ENCODE measurements at regions not wholly inside any gene's neighbourhood (a gene's known extent, or its start where the extent isn't known, plus 50 kb on each side); places are given as distances from the start of the nearest gene placed in this dataset.

- DNase-seq (ENCODE audit: low spot score): no peak
- no peak for TF ChIP-seq CTCF (IDR thresholded peaks at IDR 0.05; ENCODE audit: extremely low read depth, insufficient read depth, missing control alignments)
- in situ Hi-C loops (cut with MboI; ENCODE audit: low pct_unique_long_range_greater_than_20kb, low sequenced_read_pairs, unreplicated experiment): no loop called here
These were observed 416.6 kb downstream of the FGF13 start for GRCh38 chrX:138294951-138295350.

DNA sequence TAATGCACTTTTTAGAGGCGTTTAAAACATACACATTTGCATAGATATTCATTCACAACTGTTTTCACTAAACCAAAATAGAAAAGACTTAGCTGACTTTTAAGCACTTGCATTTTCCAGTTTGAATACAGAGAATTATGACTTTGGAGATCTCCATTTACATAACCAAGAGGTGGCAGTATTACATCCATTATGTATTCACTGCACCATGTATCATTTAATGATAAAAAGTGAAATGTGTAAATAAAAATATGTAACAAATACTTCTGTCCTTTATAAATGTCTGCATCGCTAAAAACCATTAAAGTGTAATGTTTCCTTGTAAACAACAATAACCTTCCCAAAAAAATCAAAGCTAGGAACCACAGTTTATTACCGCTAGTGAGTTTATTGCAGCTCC is 413.2 kb downstream of the FGF13 start:
- in situ Hi-C loops (cut with MboI; ENCODE audit: low pct_unique_long_range_greater_than_20kb, low sequenced_read_pairs, unreplicated experiment): no loop called here
- TF ChIP-seq CTCF (IDR thresholded peaks at IDR 0.05; ENCODE audit: extremely low read depth, insufficient read depth, missing control alignments): no peak
- no peak for DNase-seq (ENCODE audit: low spot score)

GRCh38 chrX:138345801-138346200 is 365.7 kb downstream of the FGF13 start:
- no peak for TF ChIP-seq CTCF (IDR thresholded peaks at IDR 0.05; ENCODE audit: extremely low read depth, insufficient read depth, missing control alignments)
- in situ Hi-C loops (cut with MboI; ENCODE audit: low pct_unique_long_range_greater_than_20kb, low sequenced_read_pairs, unreplicated experiment): no loop called here

GRCh38 chrX:138349351-138349750 is 362.2 kb downstream of the FGF13 start:
- no peak for TF ChIP-seq CTCF (IDR thresholded peaks at IDR 0.05; ENCODE audit: extremely low read depth, insufficient read depth, missing control alignments)
- no peak for DNase-seq (ENCODE audit: low spot score)
- in situ Hi-C loops (cut with MboI; ENCODE audit: low pct_unique_long_range_greater_than_20kb, low sequenced_read_pairs, unreplicated experiment): no loop called here

More at GRCh38 chrX:138345801-138346200, 365.7 kb downstream of the FGF13 start:
- no peak for DNase-seq (ENCODE audit: low spot score)

DNA sequence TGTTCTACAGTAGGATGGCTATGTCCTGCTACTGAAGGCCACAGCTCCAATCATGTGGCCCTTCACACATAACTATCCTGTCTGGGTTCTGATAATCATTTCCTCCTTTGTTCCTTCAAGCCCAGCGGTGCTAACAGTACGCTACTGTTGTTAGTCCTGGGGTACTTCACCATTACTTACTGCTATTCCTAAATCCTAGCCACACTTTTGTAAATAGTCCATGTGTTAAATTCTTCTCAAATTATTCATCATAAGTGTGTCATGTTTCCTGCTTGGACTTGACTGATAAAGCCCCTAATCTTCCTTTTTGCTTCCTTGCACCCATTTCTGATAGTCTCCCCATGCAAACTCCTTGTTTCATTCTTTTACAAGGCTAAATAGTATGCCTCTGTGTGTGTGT is 332.6 kb downstream of the FGF13 start:
- in situ Hi-C loops (cut with MboI; ENCODE audit: low pct_unique_long_range_greater_than_20kb, low sequenced_read_pairs, unreplicated experiment): no loop called here
- no peak for TF ChIP-seq CTCF (IDR thresholded peaks at IDR 0.05; ENCODE audit: extremely low read depth, insufficient read depth, missing control alignments)
- DNase-seq (ENCODE audit: low spot score): no peak

GRCh38 chrX:138408101-138408500 is 303.4 kb downstream of the FGF13 start:
- no peak for TF ChIP-seq CTCF (IDR thresholded peaks at IDR 0.05; ENCODE audit: extremely low read depth, insufficient read depth, missing control alignments)
- in situ Hi-C loops (cut with MboI; ENCODE audit: low pct_unique_long_range_greater_than_20kb, low sequenced_read_pairs, unreplicated experiment): no loop called here
- DNase-seq (ENCODE audit: low spot score): no peak

DNA sequence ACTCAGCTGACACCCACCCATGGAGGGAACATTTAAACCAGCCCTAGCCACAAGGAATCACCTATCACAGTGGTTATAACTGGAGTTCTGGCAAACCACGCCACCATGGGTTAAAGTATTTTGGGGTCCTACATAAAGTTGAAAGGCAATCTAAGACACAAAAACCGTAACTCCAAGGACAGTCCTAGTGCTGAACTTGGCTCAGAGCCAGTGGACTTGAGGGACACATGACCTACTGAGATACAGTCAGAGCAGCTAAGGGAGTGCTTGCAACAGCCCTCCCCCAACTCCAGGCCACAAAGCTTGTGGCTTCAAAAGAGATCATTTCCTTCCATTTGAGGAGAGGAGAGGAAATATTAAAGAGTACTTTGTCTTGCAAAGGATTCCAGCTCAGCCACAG is 300.5 kb downstream of the FGF13 start:
- no peak for TF ChIP-seq CTCF (IDR thresholded peaks at IDR 0.05; ENCODE audit: extremely low read depth, insufficient read depth, missing control alignments)
- no peak for DNase-seq (ENCODE audit: low spot score)
- in situ Hi-C loops (cut with MboI; ENCODE audit: low pct_unique_long_range_greater_than_20kb, low sequenced_read_pairs, unreplicated experiment): no loop called here
